Lower lobe of right lung (tissue), 2 donors: ENCODE measurements at regions not wholly inside any gene's neighbourhood (a gene's known extent, or its start where the extent isn't known, plus 50 kb on each side); places are given as distances from the start of the nearest gene placed in this dataset.
"Not testable (repeated sequence)": the region's sequence is repeated elsewhere in the genome, so short reads cannot be mapped to it uniquely, and the experiment has no call there.

Experiments used
- ATAC-seq, 2 donors: fragments of 200-7000 bp; cut with Tn5 transposase; one replicate each; pipeline ENCODE4 v1.9.1; 2020 to 2022; ENCODE audit warnings: mild to moderate bottlenecking in 2 of 2, moderate library complexity in 2 of 2
- DNase-seq: peaks from one replicate; pipeline ENCODE4 v3.0.0-alpha.2; 2020
- H3K27ac ChIP-seq: fragments of 200-600 bp; one replicate; pipeline ENCODE4 v1.8.0; 2022
- H3K27me3 ChIP-seq: fragments of 200-600 bp; one replicate; pipeline ENCODE4 v1.8.0; 2022; ENCODE audit warnings: low read depth
- H3K36me3 ChIP-seq: fragments of 200-600 bp; one replicate; pipeline ENCODE4 v1.8.0; 2022; ENCODE audit warnings: mild to moderate bottlenecking
- H3K4me1 ChIP-seq: fragments of 200-600 bp; one replicate; pipeline ENCODE4 v1.8.0; 2022
- H3K4me3 ChIP-seq: fragments of 200-600 bp; one replicate; pipeline ENCODE4 v1.8.0; 2022; ENCODE audit warnings: mild to moderate bottlenecking
- H3K9me3 ChIP-seq: fragments of 200-600 bp; one replicate; pipeline ENCODE4 v1.8.0; 2022
- CTCF ChIP-seq: fragments of 200-600 bp; IDR thresholded peaks from one replicate; pipeline ENCODE4 v1.8.0; 2022; ENCODE audit warnings: antibody characterized with exemption, mild to moderate bottlenecking
- intact Hi-C: fragments of 100-400 bp; cut with DNase I; formaldehyde crosslinking; loops from one replicate; pipeline ENCODE4 v1.11.0; 2022
- donor health status: DM: no; HTN: yes; CAD: no; lungs with severe emphysema.

- H3K36me3 ChIP-seq, DNase-seq, H3K4me1 ChIP-seq, intact Hi-C loops, H3K9me3 ChIP-seq, H3K4me3 ChIP-seq, ATAC-seq, H3K27me3 ChIP-seq, H3K27ac ChIP-seq: not testable (repeated sequence)
These were observed 176.0 kb upstream of the FOLH1 start for GRCh38 chr11:49384371-49384770.

DNA sequence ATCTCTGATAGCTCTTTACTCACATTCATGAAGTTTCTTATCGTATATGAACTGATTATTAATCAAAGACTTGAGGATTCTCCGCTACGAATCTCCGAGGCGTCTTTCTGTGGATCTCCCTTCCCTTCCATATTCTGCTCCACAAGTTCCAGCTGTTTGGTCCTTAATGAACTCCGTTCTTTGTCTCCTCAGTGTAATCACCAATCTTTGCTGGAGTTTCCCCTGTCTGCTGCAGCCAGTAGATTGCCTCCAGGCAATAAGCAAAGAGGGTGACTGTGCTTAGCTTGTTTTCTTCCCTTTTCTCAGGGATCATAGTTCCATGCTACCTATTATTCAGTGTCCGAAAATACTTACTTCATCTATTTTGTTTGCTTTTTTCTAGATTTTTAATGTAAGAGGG, 169.6 kb upstream of the FOLH1 start:
- DNase-seq (no peak), ATAC-seq (no peak)
- H3K27ac ChIP-seq = no peak overlapping the region
- TF ChIP-seq CTCF = no peak
- H3K36me3 ChIP-seq = no peaks in the 10 kb centered on the region
- H3K27me3 ChIP-seq = no peaks in the 10 kb centered on the region
- intact Hi-C loops = no loop called here
- no peaks in the 10 kb centered on the region for H3K9me3 ChIP-seq
- H3K4me1 ChIP-seq = no peaks in the 10 kb centered on the region
- H3K4me3 ChIP-seq = no peak overlapping the region

DNA sequence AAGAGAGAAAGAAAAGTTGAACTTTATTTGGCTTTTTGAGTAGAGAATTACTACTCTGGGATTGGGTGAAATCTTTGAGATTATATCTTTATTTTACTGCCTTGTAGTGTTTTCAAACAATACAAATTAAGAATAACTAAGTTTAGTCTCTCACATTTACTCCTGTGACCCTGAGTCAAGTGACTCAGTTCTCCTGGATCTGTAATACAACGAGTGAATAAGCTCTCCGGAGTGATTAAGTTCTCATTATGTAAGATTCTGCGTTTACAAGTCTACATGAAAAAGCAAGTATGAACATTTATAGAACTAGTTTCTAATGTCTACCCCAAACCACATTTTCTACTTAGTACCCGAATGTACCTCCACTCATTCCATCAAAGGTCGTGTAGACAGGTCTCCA, 165.5 kb upstream of the FOLH1 start:
- H3K9me3 ChIP-seq, H3K4me3 ChIP-seq, H3K27me3 ChIP-seq, H3K27ac ChIP-seq, ATAC-seq, H3K36me3 ChIP-seq, DNase-seq, H3K4me1 ChIP-seq, intact Hi-C loops: not testable (repeated sequence)

DNA sequence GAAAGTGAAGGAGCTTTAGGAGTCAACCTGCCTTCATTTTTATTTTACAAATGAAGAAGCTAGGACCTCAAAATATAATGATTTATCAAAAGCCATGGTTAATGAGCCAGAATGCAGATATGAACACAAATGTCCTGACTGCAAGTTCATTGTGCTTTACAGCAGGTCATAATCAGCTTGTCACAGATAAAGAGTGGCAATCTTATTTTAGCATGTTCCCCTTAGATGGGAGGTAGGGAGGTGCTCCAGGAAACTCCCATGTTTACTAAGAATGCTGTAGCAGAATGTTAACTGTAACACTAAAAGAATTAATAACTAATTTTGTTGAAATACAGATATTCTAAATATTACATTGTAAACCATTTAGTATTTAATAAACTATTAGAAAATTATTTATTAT, 165.0 kb upstream of the FOLH1 start:
- H3K27ac ChIP-seq, H3K4me1 ChIP-seq, intact Hi-C loops, H3K9me3 ChIP-seq, DNase-seq, H3K36me3 ChIP-seq, H3K27me3 ChIP-seq, H3K4me3 ChIP-seq, ATAC-seq: not testable (repeated sequence)

- not testable (repeated sequence) for DNase-seq
- ATAC-seq = peak in 1 of 2 donors; percentile 32
These were observed 163.7 kb upstream of the FOLH1 start for GRCh38 chr11:49372137-49372536.

DNA sequence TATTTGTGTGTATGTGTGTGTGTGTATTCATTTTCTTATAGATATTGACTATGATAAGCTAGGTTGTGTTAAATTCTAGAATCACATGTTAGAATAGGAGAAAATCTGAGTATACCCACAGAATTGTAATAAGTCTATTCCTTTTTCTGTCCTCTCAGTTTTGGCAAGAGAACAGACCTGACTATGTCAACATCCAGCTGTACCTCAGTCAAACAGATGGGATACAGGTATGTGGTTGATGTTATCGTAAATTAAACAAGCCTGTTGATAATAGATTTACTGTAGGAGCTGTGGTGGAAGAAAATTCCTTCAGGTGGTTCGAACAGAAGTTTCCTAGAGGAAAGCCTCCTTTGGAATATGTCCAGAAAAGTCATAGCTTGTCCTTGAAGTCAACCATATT, 160.2 kb upstream of the FOLH1 start:
- ATAC-seq, H3K4me3 ChIP-seq, H3K9me3 ChIP-seq, H3K4me1 ChIP-seq, DNase-seq, H3K27ac ChIP-seq, intact Hi-C loops, H3K36me3 ChIP-seq, H3K27me3 ChIP-seq: not testable (repeated sequence)

More at GRCh38 chr11:49372137-49372536, 163.7 kb upstream of the FOLH1 start:
- intact Hi-C loops, H3K4me1 ChIP-seq, H3K9me3 ChIP-seq, H3K27ac ChIP-seq, H3K27me3 ChIP-seq, H3K36me3 ChIP-seq, H3K4me3 ChIP-seq: not testable (repeated sequence)
- TF ChIP-seq CTCF = peak; percentile 26

DNA sequence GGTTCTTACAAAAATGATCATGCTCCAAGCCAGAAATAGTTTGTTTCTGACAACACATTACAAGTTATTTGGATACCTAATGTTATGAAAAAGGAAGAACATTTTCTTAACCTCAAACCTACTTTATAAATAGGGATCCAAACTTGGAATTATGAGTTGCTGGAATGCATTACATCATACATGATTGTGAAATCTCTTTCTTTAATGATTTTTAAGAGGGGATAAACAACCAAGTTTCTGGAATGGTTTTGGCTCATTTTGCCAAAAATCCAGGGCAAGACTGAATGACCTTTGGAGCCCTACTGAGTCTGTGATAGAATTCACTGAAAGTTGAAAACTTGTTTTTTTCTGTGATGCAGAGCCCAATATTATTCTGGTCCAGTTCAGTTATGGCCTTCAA, 157.0 kb upstream of the FOLH1 start:
- H3K4me1 ChIP-seq, DNase-seq, H3K27me3 ChIP-seq, ATAC-seq, H3K4me3 ChIP-seq, H3K27ac ChIP-seq, intact Hi-C loops, H3K36me3 ChIP-seq, H3K9me3 ChIP-seq: not testable (repeated sequence)

DNA sequence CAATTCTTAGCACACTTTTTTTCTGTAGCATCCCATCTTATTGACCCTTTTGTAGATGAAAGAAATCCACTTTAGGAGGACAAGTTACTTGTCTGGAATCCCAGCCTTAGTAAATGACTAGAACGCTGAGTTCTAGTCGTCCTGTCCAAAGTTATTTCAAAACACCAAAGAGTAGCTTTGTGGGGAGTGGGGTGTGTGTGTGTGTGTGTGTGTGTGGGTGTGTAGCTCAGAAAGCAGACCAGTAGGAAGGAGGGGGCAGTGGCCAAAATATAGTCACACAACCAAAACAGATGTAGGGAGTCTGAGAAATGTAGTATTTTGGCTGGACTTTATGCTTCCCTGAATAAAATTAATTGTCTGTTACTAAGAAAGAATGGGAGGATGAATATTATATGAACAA, 154.6 kb upstream of the FOLH1 start:
- H3K9me3 ChIP-seq, H3K36me3 ChIP-seq, DNase-seq: not testable (repeated sequence)

GRCh38 chr11:49354536-49354935, 146.1 kb upstream of the FOLH1 start:
- H3K36me3 ChIP-seq, intact Hi-C loops, H3K9me3 ChIP-seq, H3K27ac ChIP-seq, H3K4me3 ChIP-seq, H3K27me3 ChIP-seq, ATAC-seq, H3K4me1 ChIP-seq, DNase-seq: not testable (repeated sequence)

More for the DNA sequence above, 154.6 kb upstream of the FOLH1 start:
- intact Hi-C loops, H3K27ac ChIP-seq, H3K27me3 ChIP-seq, H3K4me3 ChIP-seq, H3K4me1 ChIP-seq: not testable (repeated sequence)
- ATAC-seq = peak in 1 of 2 donors; percentile 11

DNA sequence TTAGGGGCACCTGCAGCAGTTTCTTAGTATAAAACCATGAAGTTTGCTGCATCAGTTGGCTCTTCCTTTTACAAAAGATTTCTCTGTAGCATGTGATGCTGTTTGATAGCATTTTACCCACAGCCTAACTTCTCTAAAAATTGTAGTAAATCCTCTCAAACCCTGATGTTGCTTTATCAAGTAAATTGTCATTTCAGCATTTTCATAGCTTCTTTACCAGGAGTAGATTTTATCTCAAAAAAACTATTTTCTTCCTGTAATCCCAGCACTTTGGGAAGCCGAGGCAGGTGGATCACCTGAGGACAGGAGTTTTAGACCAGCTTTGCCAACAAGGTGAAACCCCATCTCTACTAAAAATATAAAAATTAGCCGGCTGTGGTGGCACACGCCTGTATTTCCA, 144.5 kb upstream of the FOLH1 start:
- H3K4me1 ChIP-seq, H3K27me3 ChIP-seq, intact Hi-C loops, H3K9me3 ChIP-seq, H3K27ac ChIP-seq, DNase-seq, ATAC-seq, H3K4me3 ChIP-seq, H3K36me3 ChIP-seq: not testable (repeated sequence)

DNA sequence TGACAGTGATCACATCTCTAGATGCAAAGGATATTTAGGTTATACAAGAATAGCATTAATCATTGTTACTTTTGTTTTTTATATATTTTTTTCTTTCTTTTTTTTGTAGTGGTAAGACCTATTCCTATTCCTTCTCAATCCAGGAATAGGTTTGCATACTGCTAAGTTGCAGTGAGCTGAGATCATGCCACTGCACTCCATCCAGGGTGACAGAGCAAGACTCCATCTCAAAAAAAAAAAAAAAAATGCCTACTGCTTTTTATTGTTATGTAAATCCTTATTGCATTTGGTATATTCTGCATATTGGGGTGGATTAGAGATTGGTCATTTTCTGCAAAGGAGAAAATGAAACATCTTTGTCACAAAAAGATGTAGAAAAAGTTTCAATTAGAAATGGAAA, 138.2 kb upstream of the FOLH1 start:
- H3K9me3 ChIP-seq, H3K27ac ChIP-seq, H3K36me3 ChIP-seq, DNase-seq, intact Hi-C loops, H3K4me3 ChIP-seq, ATAC-seq, H3K4me1 ChIP-seq, H3K27me3 ChIP-seq: not testable (repeated sequence)

DNA sequence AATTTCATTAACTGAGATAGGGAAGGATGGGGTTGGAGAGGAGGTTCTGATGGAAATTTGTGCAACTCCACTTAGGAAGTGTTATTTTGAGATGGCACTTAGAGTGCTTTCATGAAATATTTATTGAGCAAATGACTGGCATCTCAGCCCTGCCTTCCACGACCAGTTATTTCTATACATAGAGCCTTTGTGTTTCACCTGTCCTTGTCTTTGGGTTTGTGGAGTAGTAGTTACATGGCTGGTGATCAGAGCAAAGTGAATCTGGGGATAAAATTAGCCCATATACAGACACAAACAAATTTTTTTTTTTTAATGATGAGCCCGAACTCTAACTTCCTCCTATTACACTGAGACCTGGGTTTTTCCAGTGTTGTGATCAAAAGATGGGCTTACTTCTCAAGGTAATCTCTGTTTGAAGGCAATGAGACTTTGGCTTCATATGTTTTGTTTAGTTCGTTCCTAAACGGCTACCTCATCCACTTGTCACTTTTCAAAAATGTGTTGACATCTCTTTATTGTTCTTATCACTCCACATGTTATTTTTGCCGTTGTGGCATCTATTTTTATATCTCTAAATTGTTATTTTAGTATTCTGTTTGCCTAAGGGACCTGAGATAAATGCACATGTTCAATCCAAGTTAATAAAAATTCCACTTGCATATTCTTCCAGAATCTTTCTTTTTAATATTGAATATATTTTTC, 120.2 kb upstream of the FOLH1 start:
- ATAC-seq, H3K27ac ChIP-seq, H3K4me3 ChIP-seq, H3K4me1 ChIP-seq, H3K27me3 ChIP-seq, H3K9me3 ChIP-seq, DNase-seq, intact Hi-C loops, H3K36me3 ChIP-seq: not testable (repeated sequence)
